ENCODE measurements at regions not wholly inside any gene's neighbourhood (a gene's known extent, or its start where the extent isn't known, plus 50 kb on each side); places are given as distances from the start of the nearest gene placed in this dataset.

DNA sequence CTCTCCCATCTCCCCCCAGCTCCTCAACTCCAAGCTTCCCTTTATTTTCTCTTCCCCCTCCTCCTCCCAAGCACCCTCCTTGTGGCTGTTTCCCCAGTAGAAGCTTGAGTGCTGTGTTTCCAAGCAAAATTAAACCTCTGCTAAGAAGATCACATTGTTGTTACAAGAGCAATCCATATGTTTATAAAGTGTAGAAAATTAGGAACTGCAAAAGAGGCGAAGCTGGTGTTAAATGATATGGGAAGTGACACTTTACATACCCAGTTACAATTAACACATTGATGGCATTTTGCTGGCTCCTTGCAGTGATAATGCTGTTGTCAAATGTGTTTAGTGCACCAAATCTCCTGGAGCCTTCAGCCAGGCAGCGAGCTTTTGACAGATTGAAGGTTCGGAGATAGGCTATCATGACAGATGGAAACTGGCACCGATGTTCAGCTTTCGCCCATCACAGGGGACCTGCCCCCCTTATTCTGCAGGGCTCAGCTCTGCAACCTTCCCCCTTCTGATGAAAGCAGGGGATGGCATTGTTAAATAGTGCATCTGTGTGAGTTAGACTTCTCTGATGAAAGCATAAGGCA is 259.8 kb upstream of the ATP5MC3 start:
- Histone ChIP-seq H3K4me1 (no peaks in the 10 kb centered on the region), H3K27ac (no peak overlapping the region), H3K9me3 (no peaks in the 10 kb centered on the region), H3K36me3 (no peaks in the 10 kb centered on the region), H3K4me3 (no peak overlapping the region), H3K27me3 (peaks cover 0 to 20% (median 6%) of the 10 kb centered on the region in 3 donors)
- DNase-seq = no peak
- intact Hi-C loops (cut with DNase I; ENCODE audit: low total_unique reads) = no loop called here
- 34 to 46% (median 37%) methylated on average over 4 to 5 of the region's 5 CpGs for WGBS, 5 donors
- TF ChIP-seq POLR2A (IDR thresholded peaks at IDR 0.05) = no peak
- no peak for TF ChIP-seq EP300 (IDR thresholded peaks at IDR 0.05)
- TF ChIP-seq, protein P1, sequence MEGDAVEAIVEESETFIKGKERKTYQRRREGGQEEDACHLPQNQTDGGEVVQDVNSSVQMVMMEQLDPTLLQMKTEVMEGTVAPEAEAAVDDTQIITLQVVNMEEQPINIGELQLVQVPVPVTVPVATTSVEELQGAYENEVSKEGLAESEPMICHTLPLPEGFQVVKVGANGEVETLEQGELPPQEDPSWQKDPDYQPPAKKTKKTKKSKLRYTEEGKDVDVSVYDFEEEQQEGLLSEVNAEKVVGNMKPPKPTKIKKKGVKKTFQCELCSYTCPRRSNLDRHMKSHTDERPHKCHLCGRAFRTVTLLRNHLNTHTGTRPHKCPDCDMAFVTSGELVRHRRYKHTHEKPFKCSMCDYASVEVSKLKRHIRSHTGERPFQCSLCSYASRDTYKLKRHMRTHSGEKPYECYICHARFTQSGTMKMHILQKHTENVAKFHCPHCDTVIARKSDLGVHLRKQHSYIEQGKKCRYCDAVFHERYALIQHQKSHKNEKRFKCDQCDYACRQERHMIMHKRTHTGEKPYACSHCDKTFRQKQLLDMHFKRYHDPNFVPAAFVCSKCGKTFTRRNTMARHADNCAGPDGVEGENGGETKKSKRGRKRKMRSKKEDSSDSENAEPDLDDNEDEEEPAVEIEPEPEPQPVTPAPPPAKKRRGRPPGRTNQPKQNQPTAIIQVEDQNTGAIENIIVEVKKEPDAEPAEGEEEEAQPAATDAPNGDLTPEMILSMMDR (IDR thresholded peaks at IDR 0.05) = no peak
- TF ChIP-seq POLR2AphosphoS5 (IDR thresholded peaks at IDR 0.05) = no peak

DNA sequence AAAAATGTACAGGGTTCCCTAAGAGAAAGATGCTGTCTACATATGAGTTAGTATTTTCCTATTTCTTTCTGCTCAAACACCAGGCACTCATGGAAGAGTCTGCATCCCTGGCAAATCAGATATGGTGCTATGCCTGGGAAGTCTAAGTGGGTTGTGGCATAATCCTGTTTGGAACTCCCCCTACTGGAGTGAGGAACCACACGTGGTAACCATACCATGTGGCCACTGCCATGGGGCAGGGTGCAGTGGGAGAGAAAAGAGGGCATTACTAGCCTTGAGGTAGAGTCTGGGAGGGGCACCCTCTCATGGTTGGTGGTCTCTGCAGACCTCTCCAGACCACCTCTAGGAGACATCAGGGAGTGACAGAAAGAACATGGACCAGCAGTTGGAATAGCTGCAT is 257.9 kb upstream of the ATP5MC3 start:
- peaks cover 0 to 20% (median 6%) of the 10 kb centered on the region in 3 donors for H3K27me3 ChIP-seq
- WGBS, 5 donors = 24 to 33% (median 29%) methylated on average over 1 of the region's 1 CpG
- intact Hi-C loops (cut with DNase I; ENCODE audit: low total_unique reads) = no loop called here
- no peaks in the 10 kb centered on the region for H3K9me3 ChIP-seq
- no peak for TF ChIP-seq POLR2A (IDR thresholded peaks at IDR 0.05)
- TF ChIP-seq EP300 (IDR thresholded peaks at IDR 0.05) = no peak
- TF ChIP-seq POLR2AphosphoS5 (IDR thresholded peaks at IDR 0.05) = no peak
- TF ChIP-seq, protein P1 (IDR thresholded peaks at IDR 0.05) = no peak
- H3K4me1 ChIP-seq = no peaks in the 10 kb centered on the region
- no peak overlapping the region for H3K4me3 ChIP-seq
- no peak overlapping the region for H3K27ac ChIP-seq
- DNase-seq = no peak
- H3K36me3 ChIP-seq = no peaks in the 10 kb centered on the region

DNA sequence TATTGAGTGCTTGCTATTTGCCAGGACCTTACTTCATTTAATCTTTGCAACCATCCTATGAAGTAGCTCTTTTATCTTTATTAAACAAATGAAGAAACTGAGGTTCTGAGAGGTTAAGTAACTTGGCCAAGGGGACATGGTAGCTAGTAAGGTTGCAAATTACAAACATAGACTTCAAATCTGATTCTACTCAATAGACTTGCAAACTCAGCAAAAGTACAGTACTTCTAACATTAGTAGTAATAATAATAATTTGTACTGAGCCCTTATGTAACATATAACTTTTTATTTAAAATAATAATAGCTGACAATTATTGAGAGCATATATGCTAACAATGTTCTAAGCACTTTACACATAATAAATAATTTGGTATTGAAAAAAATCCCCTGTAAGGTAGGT is 255.7 kb upstream of the ATP5MC3 start:
- DNase-seq = no peak
- Histone ChIP-seq H3K9me3 (no peaks in the 10 kb centered on the region), H3K27ac (no peak overlapping the region), H3K27me3 (peaks cover 0 to 12% (median 6%) of the 10 kb centered on the region in 3 donors), H3K4me3 (no peak overlapping the region), H3K36me3 (no peaks in the 10 kb centered on the region), H3K4me1 (no peaks in the 10 kb centered on the region)
- intact Hi-C loops (cut with DNase I; ENCODE audit: low total_unique reads) = no loop called here
- no peak for TF ChIP-seq POLR2AphosphoS5 (IDR thresholded peaks at IDR 0.05)
- no peak for TF ChIP-seq EP300 (IDR thresholded peaks at IDR 0.05)
- TF ChIP-seq, protein P1 (IDR thresholded peaks at IDR 0.05) = no peak
- no peak for TF ChIP-seq POLR2A (IDR thresholded peaks at IDR 0.05)

DNA sequence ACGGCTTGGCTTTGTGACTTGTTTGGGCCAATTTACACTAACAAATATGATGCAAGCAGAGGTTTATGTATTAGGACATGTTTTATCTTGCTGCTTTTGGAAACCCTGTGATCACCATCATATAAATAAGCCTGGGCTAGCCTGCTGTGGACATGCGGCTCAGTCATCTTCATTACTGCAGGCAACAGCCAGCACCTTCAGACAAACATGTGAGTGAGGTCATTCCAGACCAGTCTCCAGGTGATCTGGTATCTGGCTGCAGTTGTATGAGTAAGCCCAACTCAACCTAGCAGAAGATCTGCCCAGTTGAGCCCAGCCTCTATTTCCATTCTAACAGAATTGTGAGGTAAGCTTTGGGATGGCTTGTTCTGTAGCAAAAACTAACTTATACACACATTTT is 254.6 kb upstream of the ATP5MC3 start:
- intact Hi-C loops (cut with DNase I; ENCODE audit: low total_unique reads) = no loop called here
- Histone ChIP-seq H3K36me3 (no peaks in the 10 kb centered on the region), H3K4me3 (no peak overlapping the region), H3K27me3 (peaks cover 0 to 2% (median 0%) of the 10 kb centered on the region in 3 donors), H3K4me1 (no peaks in the 10 kb centered on the region), H3K27ac (no peak overlapping the region), H3K9me3 (no peaks in the 10 kb centered on the region)
- no peak for DNase-seq
- TF ChIP-seq, protein P1 (IDR thresholded peaks at IDR 0.05) = no peak
- TF ChIP-seq POLR2A (IDR thresholded peaks at IDR 0.05) (no peak), POLR2AphosphoS5 (IDR thresholded peaks at IDR 0.05) (no peak), EP300 (IDR thresholded peaks at IDR 0.05) (no peak)
- WGBS, 5 donors = 82 to 93% (median 88%) methylated on average over 2 of the region's 2 CpGs
